ENCODE measurements at regions not wholly inside any gene's neighbourhood (a gene's known extent, or its start where the extent isn't known, plus 50 kb on each side); places are given as distances from the start of the nearest gene placed in this dataset.

DNA sequence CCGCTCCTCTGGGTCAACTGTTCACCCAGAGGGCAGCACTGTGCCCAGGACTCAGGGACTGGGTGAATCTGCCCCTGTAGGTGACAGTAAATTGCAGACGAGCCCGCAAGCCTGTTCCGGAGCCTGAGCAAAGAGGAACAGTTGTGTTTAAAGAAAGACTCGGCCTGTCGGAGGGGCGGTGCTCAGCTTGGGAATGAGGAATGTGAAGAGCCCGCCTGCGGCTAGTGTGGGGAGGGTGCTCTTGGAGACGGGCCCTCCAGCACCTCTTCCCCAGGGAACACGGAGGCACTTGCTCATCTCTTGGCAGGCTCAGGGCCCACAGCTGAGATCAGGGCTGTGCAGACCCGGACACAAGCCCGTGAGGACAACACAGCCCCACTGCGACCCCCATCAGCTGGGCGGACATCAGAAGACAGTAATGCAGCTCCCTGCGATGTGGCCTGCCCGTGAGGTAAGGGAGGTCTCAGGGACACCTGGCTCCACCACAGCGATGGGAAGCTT lies 299.0 kb downstream of the NDUFA10 start:
- TF ChIP-seq, protein P1, sequence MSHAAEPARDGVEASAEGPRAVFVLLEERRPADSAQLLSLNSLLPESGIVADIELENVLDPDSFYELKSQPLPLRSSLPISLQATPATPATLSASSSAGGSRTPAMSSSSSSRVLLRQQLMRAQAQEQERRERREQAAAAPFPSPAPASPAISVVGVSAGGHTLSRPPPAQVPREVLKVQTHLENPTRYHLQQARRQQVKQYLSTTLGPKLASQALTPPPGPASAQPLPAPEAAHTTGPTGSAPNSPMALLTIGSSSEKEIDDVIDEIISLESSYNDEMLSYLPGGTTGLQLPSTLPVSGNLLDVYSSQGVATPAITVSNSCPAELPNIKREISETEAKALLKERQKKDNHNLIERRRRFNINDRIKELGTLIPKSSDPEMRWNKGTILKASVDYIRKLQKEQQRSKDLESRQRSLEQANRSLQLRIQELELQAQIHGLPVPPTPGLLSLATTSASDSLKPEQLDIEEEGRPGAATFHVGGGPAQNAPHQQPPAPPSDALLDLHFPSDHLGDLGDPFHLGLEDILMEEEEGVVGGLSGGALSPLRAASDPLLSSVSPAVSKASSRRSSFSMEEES (CRISPR knock-in tag; IDR thresholded peaks at IDR 0.05), result no peak
- no peak for TF ChIP-seq TAF9B (IDR thresholded peaks at IDR 0.05; ENCODE audit: partially characterized antibody)
- TF ChIP-seq, protein P2, sequence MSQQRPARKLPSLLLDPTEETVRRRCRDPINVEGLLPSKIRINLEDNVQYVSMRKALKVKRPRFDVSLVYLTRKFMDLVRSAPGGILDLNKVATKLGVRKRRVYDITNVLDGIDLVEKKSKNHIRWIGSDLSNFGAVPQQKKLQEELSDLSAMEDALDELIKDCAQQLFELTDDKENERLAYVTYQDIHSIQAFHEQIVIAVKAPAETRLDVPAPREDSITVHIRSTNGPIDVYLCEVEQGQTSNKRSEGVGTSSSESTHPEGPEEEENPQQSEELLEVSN (IDR thresholded peaks at IDR 0.05; ENCODE audit: borderline replicate concordance in 1 of 2, extremely low read depth in 1 of 2, insufficient read depth in 1 of 2, insufficient read length in 1 of 2, low read depth in 1 of 2, low read length in 1 of 2, poor library complexity in 1 of 2, severe bottlenecking in 1 of 2), result no peak
- no peak for TF ChIP-seq HCFC1 (IDR thresholded peaks at IDR 0.05; ENCODE audit: low read depth, low read length)
- TF ChIP-seq, protein P3, sequence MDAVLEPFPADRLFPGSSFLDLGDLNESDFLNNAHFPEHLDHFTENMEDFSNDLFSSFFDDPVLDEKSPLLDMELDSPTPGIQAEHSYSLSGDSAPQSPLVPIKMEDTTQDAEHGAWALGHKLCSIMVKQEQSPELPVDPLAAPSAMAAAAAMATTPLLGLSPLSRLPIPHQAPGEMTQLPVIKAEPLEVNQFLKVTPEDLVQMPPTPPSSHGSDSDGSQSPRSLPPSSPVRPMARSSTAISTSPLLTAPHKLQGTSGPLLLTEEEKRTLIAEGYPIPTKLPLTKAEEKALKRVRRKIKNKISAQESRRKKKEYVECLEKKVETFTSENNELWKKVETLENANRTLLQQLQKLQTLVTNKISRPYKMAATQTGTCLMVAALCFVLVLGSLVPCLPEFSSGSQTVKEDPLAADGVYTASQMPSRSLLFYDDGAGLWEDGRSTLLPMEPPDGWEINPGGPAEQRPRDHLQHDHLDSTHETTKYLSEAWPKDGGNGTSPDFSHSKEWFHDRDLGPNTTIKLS (IDR thresholded peaks at IDR 0.05; ENCODE audit: borderline replicate concordance, low read depth), result no peak
- no peak for TF ChIP-seq ZNF436 (CRISPR knock-in tag; IDR thresholded peaks at IDR 0.05)
- TF ChIP-seq PTTG1 (tag; IDR thresholded peaks at IDR 0.05; ENCODE audit: low read depth), result no peak
- TF ChIP-seq PPARD (CRISPR knock-in tag; IDR thresholded peaks at IDR 0.05), result no peak
- TF ChIP-seq, protein P4, sequence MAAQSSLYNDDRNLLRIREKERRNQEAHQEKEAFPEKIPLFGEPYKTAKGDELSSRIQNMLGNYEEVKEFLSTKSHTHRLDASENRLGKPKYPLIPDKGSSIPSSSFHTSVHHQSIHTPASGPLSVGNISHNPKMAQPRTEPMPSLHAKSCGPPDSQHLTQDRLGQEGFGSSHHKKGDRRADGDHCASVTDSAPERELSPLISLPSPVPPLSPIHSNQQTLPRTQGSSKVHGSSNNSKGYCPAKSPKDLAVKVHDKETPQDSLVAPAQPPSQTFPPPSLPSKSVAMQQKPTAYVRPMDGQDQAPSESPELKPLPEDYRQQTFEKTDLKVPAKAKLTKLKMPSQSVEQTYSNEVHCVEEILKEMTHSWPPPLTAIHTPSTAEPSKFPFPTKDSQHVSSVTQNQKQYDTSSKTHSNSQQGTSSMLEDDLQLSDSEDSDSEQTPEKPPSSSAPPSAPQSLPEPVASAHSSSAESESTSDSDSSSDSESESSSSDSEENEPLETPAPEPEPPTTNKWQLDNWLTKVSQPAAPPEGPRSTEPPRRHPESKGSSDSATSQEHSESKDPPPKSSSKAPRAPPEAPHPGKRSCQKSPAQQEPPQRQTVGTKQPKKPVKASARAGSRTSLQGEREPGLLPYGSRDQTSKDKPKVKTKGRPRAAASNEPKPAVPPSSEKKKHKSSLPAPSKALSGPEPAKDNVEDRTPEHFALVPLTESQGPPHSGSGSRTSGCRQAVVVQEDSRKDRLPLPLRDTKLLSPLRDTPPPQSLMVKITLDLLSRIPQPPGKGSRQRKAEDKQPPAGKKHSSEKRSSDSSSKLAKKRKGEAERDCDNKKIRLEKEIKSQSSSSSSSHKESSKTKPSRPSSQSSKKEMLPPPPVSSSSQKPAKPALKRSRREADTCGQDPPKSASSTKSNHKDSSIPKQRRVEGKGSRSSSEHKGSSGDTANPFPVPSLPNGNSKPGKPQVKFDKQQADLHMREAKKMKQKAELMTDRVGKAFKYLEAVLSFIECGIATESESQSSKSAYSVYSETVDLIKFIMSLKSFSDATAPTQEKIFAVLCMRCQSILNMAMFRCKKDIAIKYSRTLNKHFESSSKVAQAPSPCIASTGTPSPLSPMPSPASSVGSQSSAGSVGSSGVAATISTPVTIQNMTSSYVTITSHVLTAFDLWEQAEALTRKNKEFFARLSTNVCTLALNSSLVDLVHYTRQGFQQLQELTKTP (IDR thresholded peaks at IDR 0.05; ENCODE audit: low read depth in 1 of 2, partially characterized antibody in 2 of 2), result no peak
- no peak for TF ChIP-seq NELFE (IDR thresholded peaks at IDR 0.05; ENCODE audit: insufficient read depth, insufficient read length)
- TF ChIP-seq BDP1 (IDR thresholded peaks at IDR 0.05; ENCODE audit: insufficient read depth, insufficient read length), result no peak
- no peak for TF ChIP-seq SRF (CRISPR knock-in tag; IDR thresholded peaks at IDR 0.05)
- TF ChIP-seq ZNF354B (CRISPR knock-in tag; IDR thresholded peaks at IDR 0.05), result no peak
- no peaks in the 10 kb centered on the region for H3K9me1 ChIP-seq (ENCODE audit: control insufficient read depth, insufficient read depth, low read length)
- FAIRE-seq (no peak), ATAC-seq (no peak), DNase-seq (ENCODE audit: extremely low read depth in 1 of 4, low spot score in 3 of 4) (no peak)
- H3K27ac ChIP-seq (ENCODE audit: extremely low read depth, low read depth, low read length), result no peak overlapping the region
- WGBS (ENCODE audit: insufficient coverage, low coverage, missing lambda C conversion rate), result 0% methylated on average over 10 of the region's 18 CpGs
- H2AFZ ChIP-seq (ENCODE audit: low read depth, low read length), result no peak overlapping the region
- no peaks in the 10 kb centered on the region for H3K36me3 ChIP-seq (ENCODE audit: control insufficient read depth, insufficient read depth, low read length)
- no peak overlapping the region for H3K4me3 ChIP-seq
- in situ Hi-C loops (cut with MboI) (no loop called here), intact Hi-C loops (cut with micrococcal nuclease) (no loop called here)
- H4K20me1 ChIP-seq (replicated peaks; ENCODE audit: control insufficient read depth, insufficient read depth, low read length), result no peaks in the 10 kb centered on the region
- peaks cover 0 to 32% of the 10 kb centered on the region in 2 experiments; a peak in 3 of 5 replicates for H3K27me3 ChIP-seq (ENCODE audit: control insufficient read depth in 2 of 2, insufficient read depth in 2 of 2, low read length in 2 of 2)
- POLR2A ChIA-PET, result no interaction called here
- BruUV-seq (replicated peaks), result no TSS peak
- CTCF ChIA-PET (ENCODE audit: low intra/inter-chr PET ratio), result no interaction called here
- H3K9ac ChIP-seq (ENCODE audit: insufficient read depth in 1 of 2, low read depth in 2 of 2, low read length in 2 of 2), result no peak overlapping the region
- H3K9me3 ChIP-seq (replicated peaks; ENCODE audit: control insufficient read depth, insufficient read depth, low read depth, low read length), result no peaks in the 10 kb centered on the region
- H3K4me1 ChIP-seq (replicated peaks in 1 of 2; ENCODE audit: control insufficient read depth in 2 of 2, insufficient read depth in 2 of 2, low read length in 2 of 2), result no peaks in the 10 kb centered on the region
- H3K79me2 ChIP-seq (ENCODE audit: control insufficient read depth, insufficient read depth, low read length), result no peaks in the 10 kb centered on the region
- H3K4me2 ChIP-seq (ENCODE audit: insufficient read depth, low read length), result no peak overlapping the region
